C4-2B (cell line): ENCODE measurements at regions not wholly inside any gene's neighbourhood (a gene's known extent, or its start where the extent isn't known, plus 50 kb on each side); places are given as distances from the start of the nearest gene placed in this dataset.
"Not testable (repeated sequence)": the region's sequence is repeated elsewhere in the genome, so short reads cannot be mapped to it uniquely, and the experiment has no call there.

Source experiments
- ZFX ChIP-seq: fragments of 450-650 bp; IDR thresholded peaks from 2 replicates; pipeline ENCODE4 v1.6.1; 2017
- TF ChIP-seq, protein P1 (sequence below): fragments of 450-650 bp; conservative IDR thresholded peaks from 2 replicates; pipeline ENCODE4 v1.5.1; 2017; ENCODE audit warnings: mild to moderate bottlenecking

DNA sequence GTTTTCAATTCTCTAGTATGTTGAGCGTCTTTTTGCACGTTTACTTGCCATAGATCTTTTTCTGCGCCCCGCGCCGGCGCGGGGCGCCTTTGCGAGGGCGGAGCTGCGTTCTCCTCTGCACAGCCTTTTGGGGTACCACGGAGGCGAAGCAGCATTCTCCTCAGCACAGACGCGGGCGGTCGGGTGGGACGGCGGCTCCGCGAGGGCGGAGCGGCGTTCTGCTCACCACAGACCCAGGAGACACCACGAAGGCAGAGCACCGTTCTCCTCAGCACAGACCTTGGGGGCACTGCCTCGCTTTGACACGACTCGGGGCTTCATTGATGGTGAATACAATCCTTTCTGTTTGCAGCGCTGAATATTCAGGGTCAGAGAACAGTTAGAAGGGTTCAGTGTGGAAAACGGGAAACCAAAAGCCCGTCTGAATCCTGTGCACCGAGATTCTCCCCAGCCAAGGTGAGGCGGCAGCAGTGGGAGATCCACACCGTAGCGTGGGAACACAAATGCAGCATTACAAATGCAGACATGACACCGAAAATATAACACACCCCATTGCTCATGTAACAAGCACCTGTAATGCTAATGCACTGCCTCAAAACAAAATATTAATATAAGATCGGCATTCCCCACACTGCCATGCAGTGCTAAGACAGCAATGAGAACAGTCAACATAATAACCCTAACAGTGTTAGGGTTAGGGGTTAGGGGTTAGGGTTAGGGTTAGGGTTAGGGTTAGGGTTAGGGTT is 190.7 kb upstream of the VIPR2 start:
- TF ChIP-seq, protein P1, sequence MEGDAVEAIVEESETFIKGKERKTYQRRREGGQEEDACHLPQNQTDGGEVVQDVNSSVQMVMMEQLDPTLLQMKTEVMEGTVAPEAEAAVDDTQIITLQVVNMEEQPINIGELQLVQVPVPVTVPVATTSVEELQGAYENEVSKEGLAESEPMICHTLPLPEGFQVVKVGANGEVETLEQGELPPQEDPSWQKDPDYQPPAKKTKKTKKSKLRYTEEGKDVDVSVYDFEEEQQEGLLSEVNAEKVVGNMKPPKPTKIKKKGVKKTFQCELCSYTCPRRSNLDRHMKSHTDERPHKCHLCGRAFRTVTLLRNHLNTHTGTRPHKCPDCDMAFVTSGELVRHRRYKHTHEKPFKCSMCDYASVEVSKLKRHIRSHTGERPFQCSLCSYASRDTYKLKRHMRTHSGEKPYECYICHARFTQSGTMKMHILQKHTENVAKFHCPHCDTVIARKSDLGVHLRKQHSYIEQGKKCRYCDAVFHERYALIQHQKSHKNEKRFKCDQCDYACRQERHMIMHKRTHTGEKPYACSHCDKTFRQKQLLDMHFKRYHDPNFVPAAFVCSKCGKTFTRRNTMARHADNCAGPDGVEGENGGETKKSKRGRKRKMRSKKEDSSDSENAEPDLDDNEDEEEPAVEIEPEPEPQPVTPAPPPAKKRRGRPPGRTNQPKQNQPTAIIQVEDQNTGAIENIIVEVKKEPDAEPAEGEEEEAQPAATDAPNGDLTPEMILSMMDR: not testable (repeated sequence)
- TF ChIP-seq ZFX: not testable (repeated sequence)
